ENCODE measurements at regions not wholly inside any gene's neighbourhood (a gene's known extent, or its start where the extent isn't known, plus 50 kb on each side); places are given as distances from the start of the nearest gene placed in this dataset.
"Not testable (repeated sequence)": the region's sequence is repeated elsewhere in the genome, so short reads cannot be mapped to it uniquely, and the experiment has no call there.

DNA sequence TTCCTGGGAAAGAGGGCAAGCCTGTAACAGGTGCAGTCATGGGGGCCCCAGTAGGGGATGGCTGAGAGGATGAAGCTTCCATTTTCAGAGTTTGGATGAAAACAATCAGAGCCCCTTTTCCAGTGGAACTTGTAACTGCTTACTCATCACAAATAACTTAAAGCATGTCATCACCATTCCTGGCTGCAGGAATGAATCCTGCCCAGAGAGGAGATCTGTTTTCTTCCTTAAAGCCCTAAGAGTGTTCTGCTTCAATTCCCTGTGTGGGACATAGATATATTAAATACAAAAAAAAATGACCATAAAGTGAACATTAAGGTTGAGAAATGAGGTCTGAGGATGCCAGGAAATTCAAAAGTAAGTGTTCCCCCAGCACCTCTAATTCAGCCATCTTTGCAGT, 183.4 kb upstream of the MEIS1 start:
- no TSS peak for BruUV-seq (replicated peaks)
- ChIA-PET POLR2A (ENCODE audit: unreplicated experiment) (no interaction called here), CTCF (no interaction called here)
- TF ChIP-seq POLR2A (IDR thresholded peaks at IDR 0.05; ENCODE audit: low read depth, low read length): no peak
- TF ChIP-seq MAFK (IDR thresholded peaks at IDR 0.05; ENCODE audit: low read depth, low read length): peak; percentile 67
- TF ChIP-seq CHD1 (IDR thresholded peaks at IDR 0.05; ENCODE audit: low read depth, low read length): no peak
- Histone ChIP-seq H3K56ac (ENCODE audit: extremely low read depth, insufficient read depth, low read length) (no peak overlapping the region), H3K18ac (ENCODE audit: low read depth, low read length) (no peak overlapping the region), H4K91ac (ENCODE audit: insufficient read depth, low read depth, low read length) (no peak overlapping the region), H2BK120ac (ENCODE audit: low read depth, low read length) (no peak overlapping the region), H3K27ac (ENCODE audit: insufficient read depth, low read length) (no peak overlapping the region), H2BK15ac (ENCODE audit: low read depth, low read length) (no peak overlapping the region), H3K79me1 (ENCODE audit: low read depth in 1 of 2, low read length in 2 of 2) (no peaks in the 10 kb centered on the region), H3K27me3 (ENCODE audit: control insufficient read depth, insufficient read depth, low read length) (peaks cover 2% of the 10 kb centered on the region; the same call in 1 of the 2 replicates), H3K14ac (replicated peaks; ENCODE audit: low read depth, low read length) (no peak overlapping the region), H3K4me3 (ENCODE audit: insufficient read depth, low read depth, low read length) (no peak overlapping the region), H2AK5ac (ENCODE audit: low read depth, low read length) (no peak overlapping the region), H3K36me3 (ENCODE audit: control insufficient read depth, insufficient read depth, low read length) (no peaks in the 10 kb centered on the region), H4K5ac (ENCODE audit: low read depth, low read length) (no peak overlapping the region), H3K9me3 (ENCODE audit: control insufficient read depth, insufficient read depth, low read length) (no peaks in the 10 kb centered on the region), H3K4me2 (ENCODE audit: low read depth, low read length) (no peak overlapping the region), H3K4ac (ENCODE audit: low read depth, low read length) (no peak overlapping the region), H3K4me1 (ENCODE audit: control insufficient read depth, insufficient read depth, low read length) (no peaks in the 10 kb centered on the region), H2AK9ac (replicated peaks; ENCODE audit: low read depth, low read length, poor library complexity) (no peak overlapping the region), H4K8ac (ENCODE audit: low read depth in 2 of 2, low read length in 2 of 2) (no peak overlapping the region), H4K20me1 (ENCODE audit: insufficient read depth, low read length) (no peaks in the 10 kb centered on the region), H3K9ac (ENCODE audit: low read depth, low read length) (no peak overlapping the region), H3K9me1 (ENCODE audit: insufficient read depth, low read length) (no peaks in the 10 kb centered on the region), H2AFZ (replicated peaks; ENCODE audit: low read length, poor library complexity) (no peak overlapping the region), H2BK5ac (ENCODE audit: low read depth, low read length, poor library complexity, severe bottlenecking) (no peak overlapping the region), H2BK20ac (ENCODE audit: low read depth, low read length) (no peak overlapping the region), H3K23ac (ENCODE audit: low read depth, low read length) (no peak overlapping the region)
- in situ Hi-C loops (cut with MboI; ENCODE audit: low sequenced_read_pairs): no loop called here
- ATAC-seq (ENCODE audit: low read depth) (no peak), DNase-seq (no peak)
- dilution Hi-C loops (cut with HindIII; ENCODE audit: low sequenced_read_pairs, unreplicated experiment): no loop called here
- intact Hi-C loops (cut with micrococcal nuclease): no loop called here

DNA sequence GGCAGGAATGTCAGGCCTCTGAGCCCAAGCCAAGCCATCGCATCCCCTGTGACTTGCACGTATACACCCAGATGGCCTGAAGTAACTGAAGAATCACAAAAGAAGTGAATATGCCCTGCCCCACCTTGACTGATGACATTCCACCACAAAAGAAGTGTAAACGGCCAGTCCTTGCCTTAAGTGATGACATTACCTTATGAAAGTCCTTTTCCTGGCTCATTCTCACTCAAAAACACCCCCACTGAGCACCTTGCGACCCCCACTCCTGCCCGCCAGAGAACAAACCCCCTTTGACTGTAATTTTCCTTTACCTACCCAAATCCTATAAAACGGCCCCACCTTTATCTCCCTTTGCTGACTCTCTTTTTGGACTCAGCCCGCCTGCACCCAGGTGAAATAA, 185.8 kb upstream of the MEIS1 start:
- H3K56ac ChIP-seq (ENCODE audit: extremely low read depth, insufficient read depth, low read length); H3K4me3 ChIP-seq (ENCODE audit: insufficient read depth, low read depth, low read length); H4K20me1 ChIP-seq (ENCODE audit: insufficient read depth, low read length); BruUV-seq (replicated peaks); DNase-seq; H3K4ac ChIP-seq (ENCODE audit: low read depth, low read length); H3K79me1 ChIP-seq (ENCODE audit: low read depth in 1 of 2, low read length in 2 of 2); dilution Hi-C loops (cut with HindIII; ENCODE audit: low sequenced_read_pairs, unreplicated experiment); H3K14ac ChIP-seq (replicated peaks; ENCODE audit: low read depth, low read length); H3K27me3 ChIP-seq (ENCODE audit: control insufficient read depth, insufficient read depth, low read length); H2BK5ac ChIP-seq (ENCODE audit: low read depth, low read length, poor library complexity, severe bottlenecking); H2BK15ac ChIP-seq (ENCODE audit: low read depth, low read length); ATAC-seq (ENCODE audit: low read depth); H4K8ac ChIP-seq (ENCODE audit: low read depth in 2 of 2, low read length in 2 of 2); in situ Hi-C loops (cut with MboI; ENCODE audit: low sequenced_read_pairs); H3K18ac ChIP-seq (ENCODE audit: low read depth, low read length); H3K9me1 ChIP-seq (ENCODE audit: insufficient read depth, low read length); H2BK20ac ChIP-seq (ENCODE audit: low read depth, low read length); H2AK9ac ChIP-seq (replicated peaks; ENCODE audit: low read depth, low read length, poor library complexity); H2AK5ac ChIP-seq (ENCODE audit: low read depth, low read length); H4K91ac ChIP-seq (ENCODE audit: insufficient read depth, low read depth, low read length); H3K23ac ChIP-seq (ENCODE audit: low read depth, low read length); H3K4me1 ChIP-seq (ENCODE audit: control insufficient read depth, insufficient read depth, low read length); H3K27ac ChIP-seq (ENCODE audit: insufficient read depth, low read length); H2AFZ ChIP-seq (replicated peaks; ENCODE audit: low read length, poor library complexity); intact Hi-C loops (cut with micrococcal nuclease); H3K36me3 ChIP-seq (ENCODE audit: control insufficient read depth, insufficient read depth, low read length); H3K4me2 ChIP-seq (ENCODE audit: low read depth, low read length); CTCF ChIA-PET; H2BK120ac ChIP-seq (ENCODE audit: low read depth, low read length); POLR2A ChIA-PET (ENCODE audit: unreplicated experiment); H3K9ac ChIP-seq (ENCODE audit: low read depth, low read length); H3K9me3 ChIP-seq (ENCODE audit: control insufficient read depth, insufficient read depth, low read length); H4K5ac ChIP-seq (ENCODE audit: low read depth, low read length): not testable (repeated sequence)
- WGBS, 2 experiments (ENCODE audit: extremely low coverage in 2 of 2, insufficient read length in 1 of 2): no CpG with 5 or more reads among the region's 7 CpGs

Measured in IMR-90 (cell line).